Kidney epithelial cell (primary cell): ENCODE measurements at regions not wholly inside any gene's neighbourhood (a gene's known extent, or its start where the extent isn't known, plus 50 kb on each side); places are given as distances from the start of the nearest gene placed in this dataset.

Experiments
- DNase-seq: peaks from one replicate; pipeline ENCODE4 v3.0.0-alpha.2; 2010; ENCODE audit warnings: low read depth
- H3K27me3 ChIP-seq: 2 replicates; pipeline ENCODE4 v1.6.0; 2011; ENCODE audit warnings: low read length; ENCODE audit not compliant: control insufficient read depth, insufficient read depth
- H3K36me3 ChIP-seq: 2 replicates; pipeline ENCODE4 v1.5.1; 2011; ENCODE audit warnings: low read length; ENCODE audit not compliant: control insufficient read depth, insufficient read depth
- H3K4me3 ChIP-seq: 2 replicates; pipeline ENCODE4 v1.5.1; 2011; ENCODE audit warnings: low read depth, mild to moderate bottlenecking, control low read depth, low read length
- CTCF ChIP-seq: IDR thresholded peaks from 2 replicates; pipeline ENCODE4 v1.5.1; 2011; ENCODE audit warnings: mild to moderate bottlenecking, moderate library complexity, low read length, control low read depth, inconsistent platforms; ENCODE audit not compliant: insufficient read depth, poor library complexity, severe bottlenecking

GRCh38 chr5:2680979-2681378 lies 70.5 kb downstream of the IRX2 start:
- H3K27me3 ChIP-seq = no peaks in the 10 kb centered on the region
- no peaks in the 10 kb centered on the region for H3K36me3 ChIP-seq
- TF ChIP-seq CTCF = no peak
- H3K4me3 ChIP-seq = no peak overlapping the region
- DNase-seq = no peak

- no peak for TF ChIP-seq CTCF
- H3K27me3 ChIP-seq = no peaks in the 10 kb centered on the region
- H3K36me3 ChIP-seq = no peaks in the 10 kb centered on the region
- no peak for DNase-seq
- H3K4me3 ChIP-seq = no peak overlapping the region
Measured at GRCh38 chr5:2677689-2678088, 73.8 kb downstream of the IRX2 start.

GRCh38 chr5:2675548-2675947 lies 75.9 kb downstream of the IRX2 start:
- Histone ChIP-seq H3K36me3 (no peaks in the 10 kb centered on the region), H3K4me3 (no peak overlapping the region), H3K27me3 (no peaks in the 10 kb centered on the region)
- no peak for TF ChIP-seq CTCF
- no peak for DNase-seq

- no peak overlapping the region for H3K4me3 ChIP-seq
- no peak for TF ChIP-seq CTCF
- DNase-seq = no peak
- H3K27me3 ChIP-seq = no peaks in the 10 kb centered on the region
- H3K36me3 ChIP-seq = no peaks in the 10 kb centered on the region
Measured at GRCh38 chr5:2674456-2674855, 77.0 kb downstream of the IRX2 start.

- TF ChIP-seq CTCF = no peak
- no peak for DNase-seq
Measured at GRCh38 chr5:2670940-2671339, 80.5 kb downstream of the IRX2 start.

GRCh38 chr5:2669913-2670312 lies 81.6 kb downstream of the IRX2 start:
- H3K36me3 ChIP-seq = no peaks in the 10 kb centered on the region
- no peak for TF ChIP-seq CTCF
- H3K4me3 ChIP-seq = no peak overlapping the region
- no peaks in the 10 kb centered on the region for H3K27me3 ChIP-seq
- no peak for DNase-seq

More at GRCh38 chr5:2670940-2671339, 80.5 kb downstream of the IRX2 start:
- H3K36me3 ChIP-seq = no peaks in the 10 kb centered on the region
- no peak overlapping the region for H3K4me3 ChIP-seq
- H3K27me3 ChIP-seq = no peaks in the 10 kb centered on the region
